M059J (cell line): ENCODE measurements at regions not wholly inside any gene's neighbourhood (a gene's known extent, or its start where the extent isn't known, plus 50 kb on each side); places are given as distances from the start of the nearest gene placed in this dataset.

Source experiments
- DNase-seq: peaks from one replicate; pipeline ENCODE4 v3.0.0-alpha.2; 2012; ENCODE audit warnings: low read depth

- peak; percentile 96 for DNase-seq
Observed at GRCh38 chr7:84412161-84412969, 217.8 kb upstream of the SEMA3A start.

- DNase-seq, result no peak
Observed at GRCh38 chr7:84399661-84400060, 205.1 kb upstream of the SEMA3A start.

- DNase-seq, result no peak
Observed at GRCh38 chr7:84394219-84394618, 199.6 kb upstream of the SEMA3A start.

GRCh38 chr7:84393786-84394185, 199.2 kb upstream of the SEMA3A start:
- peak; percentile 12 for DNase-seq

GRCh38 chr7:84390845-84391244, 196.3 kb upstream of the SEMA3A start:
- DNase-seq, result no peak

GRCh38 chr7:84389242-84389641, 194.7 kb upstream of the SEMA3A start:
- no peak for DNase-seq

GRCh38 chr7:84387595-84387994, 193.0 kb upstream of the SEMA3A start:
- DNase-seq, result no peak

GRCh38 chr7:84384417-84384816, 189.8 kb upstream of the SEMA3A start:
- DNase-seq, result no peak

- DNase-seq, result no peak
Observed at GRCh38 chr7:84379446-84379845, 184.9 kb upstream of the SEMA3A start.

GRCh38 chr7:84372712-84373111, 178.1 kb upstream of the SEMA3A start:
- peak; percentile 14 for DNase-seq

- DNase-seq, result peak; percentile 97
Observed at GRCh38 chr7:84372155-84372621, 177.6 kb upstream of the SEMA3A start.

GRCh38 chr7:84370114-84370513, 175.5 kb upstream of the SEMA3A start:
- no peak for DNase-seq

- no peak for DNase-seq
Observed at GRCh38 chr7:84368122-84368521, 173.5 kb upstream of the SEMA3A start.

- DNase-seq, result peak; percentile 81
Observed at GRCh38 chr7:84364708-84365107, 170.1 kb upstream of the SEMA3A start.

- no peak for DNase-seq
Observed at GRCh38 chr7:84363741-84364140, 169.2 kb upstream of the SEMA3A start.

GRCh38 chr7:84362828-84363227, 168.2 kb upstream of the SEMA3A start:
- DNase-seq, result no peak

- DNase-seq, result no peak
Observed at GRCh38 chr7:84362360-84362759, 167.8 kb upstream of the SEMA3A start.

GRCh38 chr7:84354866-84355265, 160.3 kb upstream of the SEMA3A start:
- no peak for DNase-seq

- no peak for DNase-seq
Observed at GRCh38 chr7:84354030-84354429, 159.4 kb upstream of the SEMA3A start.

- no peak for DNase-seq
Observed at GRCh38 chr7:84339306-84339705, 144.7 kb upstream of the SEMA3A start.

- peak; percentile 79 for DNase-seq
Observed at GRCh38 chr7:84337429-84337828, 142.8 kb upstream of the SEMA3A start.

GRCh38 chr7:84336766-84337165, 142.2 kb upstream of the SEMA3A start:
- DNase-seq, result no peak

- peak; percentile 8 for DNase-seq
Observed at GRCh38 chr7:84336303-84336702, 141.7 kb upstream of the SEMA3A start.

GRCh38 chr7:84331616-84332015, 137.0 kb upstream of the SEMA3A start:
- DNase-seq, result peak; percentile 22
